A172 (cell line): ENCODE measurements at regions not wholly inside any gene's neighbourhood (a gene's known extent, or its start where the extent isn't known, plus 50 kb on each side); places are given as distances from the start of the nearest gene placed in this dataset.
A peak's percentile ranks its signal among the peaks of the same experiment; 100 is the strongest.

Source experiments
- DNase-seq: peaks from one replicate; pipeline ENCODE4 v3.0.0-alpha.2; 2015; ENCODE audit warnings: low spot score

DNA sequence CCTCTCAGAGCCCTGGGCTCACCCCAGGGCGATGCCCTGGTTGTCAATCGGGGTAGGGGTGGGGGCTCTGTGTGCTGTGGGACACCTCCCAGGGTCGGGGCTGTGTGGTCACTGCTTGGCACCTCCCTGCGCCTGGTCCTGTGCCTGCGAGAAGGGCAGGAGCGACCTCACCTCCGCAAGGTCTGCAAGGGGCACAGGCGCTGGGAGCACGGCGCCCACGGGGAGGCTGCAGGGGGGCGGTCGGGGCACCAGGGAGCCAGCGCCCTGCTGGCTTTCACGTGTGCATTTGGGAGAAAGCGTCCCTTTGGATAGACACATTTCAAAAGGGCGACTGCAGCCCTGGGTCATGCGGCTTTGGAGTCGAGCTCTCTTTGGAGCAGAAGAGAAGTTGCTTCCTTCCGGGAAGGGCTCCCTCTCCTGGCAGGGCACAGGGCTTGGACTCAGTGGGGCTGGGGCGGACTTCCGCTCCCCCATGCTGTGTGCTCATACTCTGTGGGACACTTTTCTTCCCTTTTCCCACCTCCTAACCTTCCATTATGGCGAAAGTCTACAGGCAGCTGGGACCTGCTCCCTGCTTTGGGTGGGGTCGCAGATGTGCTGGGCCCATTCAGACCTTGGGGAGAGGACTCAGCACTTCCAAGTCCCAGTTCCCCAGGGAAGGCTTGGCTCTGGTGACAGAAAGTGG is 52.9 kb upstream of the SLC28A3 start:
- DNase-seq, result no peak

DNA sequence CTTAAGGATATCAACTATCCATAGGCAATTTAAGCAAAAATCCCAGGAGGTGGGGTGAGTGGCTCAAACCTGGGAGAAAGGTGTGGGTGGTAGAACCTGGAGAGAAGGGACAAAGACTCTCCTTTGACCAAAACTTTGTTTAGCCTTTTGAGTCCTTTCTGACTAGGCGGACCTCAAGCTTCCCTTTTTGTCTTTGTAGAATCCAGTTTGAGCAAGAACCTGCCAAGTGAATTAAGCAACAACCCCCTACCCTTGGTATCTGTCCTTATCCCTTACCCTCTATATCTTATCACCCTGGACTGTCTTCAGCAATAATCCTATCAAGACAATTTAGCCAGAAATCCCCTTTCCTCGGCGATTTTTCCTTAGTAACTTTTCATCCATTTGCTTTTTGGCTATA is 53.5 kb upstream of the SLC28A3 start:
- DNase-seq, result no peak

DNA sequence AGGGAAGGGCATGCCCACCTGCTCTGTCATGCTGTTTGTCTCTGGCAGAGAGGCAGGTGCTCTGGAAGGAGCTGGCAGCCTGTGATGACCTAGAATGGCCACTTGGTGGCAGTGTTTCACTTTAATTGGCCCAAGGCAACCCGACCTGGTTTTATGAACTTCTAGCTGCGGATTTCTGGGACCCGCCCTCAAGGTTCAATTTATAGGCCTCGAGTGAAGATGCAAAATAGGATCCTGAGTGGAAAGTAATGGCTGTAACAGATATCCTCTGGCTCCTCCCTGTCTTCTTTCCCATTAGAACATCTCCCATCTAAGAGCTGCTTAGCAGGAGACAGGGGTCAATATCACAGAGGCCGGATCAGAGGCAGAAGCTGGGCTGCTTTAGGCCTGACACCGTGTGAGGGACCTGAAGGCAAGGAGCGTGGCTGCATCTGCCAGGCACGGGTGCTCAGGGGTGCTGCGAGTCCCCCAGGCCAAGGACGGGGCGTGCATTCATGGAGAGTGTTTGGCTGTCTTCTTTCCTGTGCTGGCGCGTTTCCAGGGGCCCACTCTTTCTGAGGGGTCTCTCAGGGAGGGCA is 56.7 kb upstream of the SLC28A3 start:
- peak; percentile 82 for DNase-seq

DNA sequence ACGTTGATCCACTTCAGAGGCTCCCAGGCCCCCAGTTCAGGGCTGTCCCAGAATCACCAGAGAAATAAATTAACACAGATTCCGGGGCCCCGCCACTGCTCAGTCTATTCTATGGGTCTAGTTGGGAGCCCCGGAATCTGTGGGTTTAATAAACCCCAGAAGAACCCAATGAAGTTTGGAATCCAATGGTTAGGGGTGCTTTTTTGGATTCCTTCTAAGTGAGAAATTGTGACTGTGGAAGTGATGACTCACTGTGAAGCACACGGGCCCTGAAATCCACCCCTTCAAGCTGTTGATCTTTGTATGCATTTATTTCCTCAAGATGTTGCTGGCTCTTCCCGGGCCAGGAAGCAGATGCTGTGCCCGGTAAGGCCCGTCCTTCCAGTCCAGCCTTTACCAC is 57.3 kb upstream of the SLC28A3 start:
- DNase-seq, result peak; percentile 56

DNA sequence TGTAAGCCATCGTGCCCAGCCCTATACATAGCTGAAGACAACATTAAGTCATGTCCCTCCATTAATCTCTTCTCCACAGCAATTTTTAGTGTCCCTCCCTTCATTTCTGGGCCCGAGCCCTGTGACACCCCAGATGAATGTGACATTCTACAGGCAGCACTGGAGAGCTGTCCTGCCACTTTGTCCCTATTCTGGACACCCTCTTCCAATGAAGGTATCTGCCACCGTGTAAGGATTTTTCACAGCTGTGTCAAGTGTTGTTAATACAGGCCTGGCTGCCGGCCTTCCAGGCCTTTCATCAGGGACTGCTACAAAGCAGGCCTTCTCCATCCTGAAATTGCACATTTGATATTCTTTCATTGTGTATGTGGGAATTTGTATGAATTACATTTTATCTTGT is 62.0 kb upstream of the SLC28A3 start:
- no peak for DNase-seq

DNA sequence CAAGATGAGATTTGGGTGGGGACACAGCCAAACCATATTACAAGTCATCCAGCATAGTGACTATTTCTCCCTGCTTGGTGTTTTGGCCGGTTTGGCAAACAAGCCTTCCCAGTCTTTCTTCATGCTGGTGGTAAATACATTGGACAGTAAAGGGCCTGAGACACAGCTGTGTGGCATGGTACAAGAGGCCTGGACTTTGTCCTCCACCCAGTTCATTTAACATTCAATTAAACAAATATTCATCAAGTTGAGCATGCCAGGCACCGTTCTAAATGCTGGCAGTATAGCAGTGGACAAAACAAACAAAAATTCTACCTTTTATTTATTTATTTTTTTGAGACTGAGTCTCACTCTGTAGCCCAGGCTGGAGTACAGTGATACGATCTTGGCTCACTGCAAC is 62.7 kb upstream of the SLC28A3 start:
- no peak for DNase-seq

DNA sequence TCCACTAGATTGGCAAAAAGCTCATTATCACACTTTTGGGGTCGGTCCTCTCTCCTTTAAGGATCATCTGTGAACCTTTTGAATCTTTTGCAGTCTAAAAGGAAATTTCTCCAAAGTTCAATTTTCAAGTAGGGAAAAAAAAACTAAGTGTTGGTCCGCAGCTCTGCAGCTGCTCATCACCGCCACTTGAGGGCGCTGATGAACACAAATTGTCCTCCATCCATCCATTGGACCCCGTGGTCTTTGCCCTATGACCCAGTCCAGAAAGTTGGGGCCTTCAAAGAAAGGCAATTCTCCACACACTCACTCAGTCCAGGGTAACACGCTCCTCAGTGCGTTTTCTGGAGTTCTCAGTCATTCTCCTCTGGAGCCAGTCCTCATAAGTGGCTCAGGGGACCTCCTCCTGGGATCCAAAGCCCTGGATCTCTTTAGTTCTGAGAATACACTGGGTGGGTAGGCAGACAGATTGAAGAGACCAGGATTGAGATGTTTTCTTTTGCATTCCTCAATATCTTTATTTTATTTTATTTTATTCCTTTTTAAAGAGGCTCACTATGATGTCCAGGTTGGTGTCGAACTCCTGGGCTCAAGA is 63.6 kb upstream of the SLC28A3 start:
- no peak for DNase-seq

DNA sequence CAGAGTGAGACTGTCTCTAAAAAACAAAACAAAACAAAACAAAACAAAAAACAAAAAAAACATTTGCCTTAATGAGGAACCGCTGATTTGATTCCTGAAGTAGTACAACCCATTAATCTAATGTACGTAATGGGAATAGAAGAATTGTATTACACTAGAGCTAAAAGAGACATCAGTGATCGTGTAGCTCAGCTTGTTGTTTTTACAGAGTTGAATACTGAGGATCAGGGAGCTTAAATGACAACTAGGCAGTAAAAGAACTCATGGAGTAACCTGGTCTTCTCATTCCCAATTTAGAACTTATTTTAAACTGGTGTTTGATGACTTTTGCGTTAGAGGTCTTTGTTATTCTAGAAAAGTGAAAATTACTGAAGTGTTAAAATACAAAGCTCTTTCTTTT is 65.1 kb upstream of the SLC28A3 start:
- DNase-seq, result no peak

DNA sequence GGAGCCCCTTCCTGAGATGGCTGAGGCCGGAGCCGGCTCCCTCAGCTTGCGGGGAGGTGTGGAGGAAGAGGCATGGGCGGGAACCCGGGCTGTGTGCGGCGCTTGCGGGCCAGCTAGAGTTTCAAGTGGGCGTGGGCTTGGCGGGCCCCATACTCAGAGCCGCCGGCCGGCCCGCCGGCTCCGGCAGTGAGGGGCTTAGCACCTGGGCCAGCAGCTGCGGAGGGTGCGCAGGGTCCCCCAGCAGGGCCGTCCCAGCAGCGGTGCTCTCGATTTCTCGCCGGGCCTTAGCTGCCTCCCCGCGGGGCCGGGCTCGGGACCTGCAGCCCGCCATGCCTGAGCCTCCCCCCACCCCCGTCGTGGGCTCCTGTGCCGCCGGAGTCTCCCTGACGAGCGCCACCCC is 67.9 kb upstream of the SLC28A3 start:
- no peak for DNase-seq

DNA sequence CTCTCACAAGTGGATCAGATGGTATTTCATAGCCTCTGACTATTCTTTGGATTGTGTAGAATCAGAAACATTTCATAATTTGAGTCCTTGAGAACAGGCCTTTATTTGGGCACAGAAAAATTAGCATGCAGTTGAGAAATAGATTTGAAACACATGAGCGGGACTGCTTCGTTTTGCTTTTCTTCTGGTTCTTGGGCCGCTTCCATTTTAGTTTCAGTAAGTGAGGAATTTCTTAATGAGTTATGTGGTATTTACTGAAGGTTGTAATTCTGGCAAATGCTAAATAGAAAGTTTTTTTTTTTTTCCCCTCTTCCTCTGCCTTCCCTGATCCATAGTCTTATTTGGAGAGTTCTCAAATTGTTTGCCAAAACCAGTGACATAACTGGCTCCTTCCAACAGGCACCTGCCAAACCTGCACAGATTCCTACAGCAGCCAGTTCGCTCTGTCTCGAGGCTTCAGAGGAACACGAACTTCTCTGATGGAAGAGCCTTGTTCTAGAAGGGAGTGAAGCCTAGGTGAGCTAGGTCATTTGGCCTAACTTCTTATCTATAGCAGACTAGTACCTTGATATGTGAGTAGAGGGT is 71.2 kb upstream of the SLC28A3 start:
- no peak for DNase-seq

DNA sequence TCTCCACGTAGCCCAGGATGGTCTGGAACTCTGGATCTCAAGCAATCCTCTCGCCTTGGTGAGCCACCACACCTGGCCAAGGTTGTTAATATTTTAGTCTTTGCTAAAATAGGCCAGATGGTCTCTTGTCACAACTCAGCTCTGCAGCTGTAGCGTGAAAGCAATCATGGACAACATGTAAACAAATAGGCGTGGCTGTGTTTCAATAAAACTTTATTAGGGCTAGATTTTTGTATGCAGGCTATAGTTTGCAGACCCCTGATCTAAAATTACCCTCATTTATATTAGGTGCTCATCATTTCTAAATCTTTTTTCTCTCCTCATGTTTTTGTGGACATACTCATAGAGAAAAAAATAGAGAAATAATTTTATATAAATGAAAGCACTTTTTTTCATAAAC is 72.1 kb upstream of the SLC28A3 start:
- no peak for DNase-seq

DNA sequence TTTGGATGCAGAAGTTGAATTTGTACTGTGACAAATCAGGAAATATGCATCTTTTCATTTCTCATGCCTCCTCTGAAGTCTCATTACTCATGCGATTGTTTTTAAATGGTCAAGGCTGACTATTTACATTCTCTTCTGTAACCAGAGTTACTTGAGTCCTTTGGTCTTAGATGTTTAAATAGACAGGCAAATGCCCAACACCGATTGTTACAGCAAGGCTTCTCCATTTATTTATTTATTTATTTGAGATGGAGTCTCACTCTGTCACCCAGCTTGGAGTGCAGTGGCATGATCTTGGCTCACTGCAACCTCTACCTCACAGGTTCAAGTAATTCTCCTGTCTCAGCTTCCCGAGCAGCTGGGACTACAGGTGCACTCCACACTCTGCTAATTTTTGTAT is 72.7 kb upstream of the SLC28A3 start:
- DNase-seq, result no peak

DNA sequence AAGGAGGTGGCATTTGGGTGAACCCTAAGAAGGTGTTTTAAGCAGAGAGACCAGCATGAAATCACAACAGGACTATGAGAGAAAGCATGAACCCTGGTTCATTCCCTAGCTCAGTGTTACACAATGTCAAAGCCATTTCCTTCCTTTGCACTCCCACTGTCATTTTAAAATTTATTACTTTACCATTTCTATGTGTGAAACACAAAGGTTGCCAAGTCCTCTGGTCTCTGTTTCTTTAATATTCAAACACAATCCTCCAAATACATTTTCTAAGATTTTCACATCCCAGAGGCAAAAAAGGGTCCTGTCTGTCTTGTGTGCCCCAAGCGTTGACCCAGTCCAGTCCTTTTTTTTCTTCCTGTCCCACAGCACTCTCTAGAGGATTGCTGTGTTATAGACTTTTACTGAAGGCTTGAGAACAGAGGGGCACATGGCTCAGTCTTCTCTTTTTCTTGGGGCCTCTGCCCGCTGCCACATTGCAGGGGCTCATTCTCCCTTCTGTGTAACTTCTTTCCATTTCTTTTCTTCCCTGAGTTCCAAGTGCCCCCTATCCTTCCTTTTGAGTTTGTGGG is 78.6 kb upstream of the SLC28A3 start:
- no peak for DNase-seq

DNA sequence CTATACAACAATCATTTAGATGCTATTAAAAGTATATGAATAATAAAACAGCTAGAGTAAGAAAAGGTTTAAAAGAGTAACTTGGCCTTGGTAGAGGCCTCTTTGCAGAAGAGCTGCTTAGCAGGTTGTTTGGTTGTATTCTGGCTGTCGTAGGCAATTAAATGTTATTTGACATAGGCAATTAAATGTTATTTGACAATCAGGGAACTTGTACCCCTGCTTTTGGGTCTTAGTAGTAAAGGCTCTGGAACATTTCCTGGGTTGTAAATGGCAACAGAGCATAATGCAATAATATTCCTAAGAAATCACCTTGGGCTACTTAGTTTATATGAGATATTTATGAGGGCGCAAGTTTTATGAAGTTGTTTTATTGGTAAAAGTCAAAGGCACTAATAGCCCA is 84.4 kb upstream of the SLC28A3 start:
- no peak for DNase-seq

DNA sequence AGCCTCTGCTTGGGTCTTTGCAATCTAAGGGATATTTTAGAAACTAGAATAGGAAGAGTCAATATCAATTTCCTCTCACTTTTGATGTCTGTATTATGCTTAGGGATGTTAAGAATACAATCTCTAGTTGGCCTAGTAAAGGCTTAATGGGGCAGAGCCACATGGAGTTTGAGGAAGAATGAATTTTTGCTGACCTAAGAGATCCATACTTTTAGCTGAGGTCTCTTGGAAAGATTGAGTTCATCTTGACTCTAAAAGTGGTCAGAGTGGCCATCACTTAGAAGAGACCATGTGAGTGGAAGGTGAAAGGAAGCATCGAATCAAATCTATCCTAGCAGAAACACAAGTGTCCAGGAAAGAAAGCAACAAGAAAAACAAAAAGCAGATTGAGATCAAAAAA is 92.2 kb upstream of the SLC28A3 start:
- DNase-seq, result no peak

DNA sequence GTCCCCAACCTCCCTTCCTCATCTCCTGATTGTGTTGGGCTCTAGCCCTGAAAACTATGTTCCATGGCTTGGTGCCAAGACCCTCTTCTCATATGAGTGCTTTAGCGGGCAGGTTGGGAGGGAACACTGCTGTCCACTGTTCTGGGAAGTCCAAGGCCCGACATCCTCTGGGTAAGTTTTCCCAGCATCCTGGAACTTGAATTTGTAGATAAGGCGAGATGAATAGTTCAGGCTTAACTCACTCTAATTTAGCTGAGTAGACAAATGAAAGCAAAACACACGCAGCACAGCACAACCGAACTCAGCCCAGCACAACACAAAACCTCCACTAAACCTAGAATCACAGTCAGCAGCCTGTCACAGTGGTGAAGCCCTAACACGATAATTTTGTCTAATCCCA is 95.3 kb upstream of the SLC28A3 start:
- DNase-seq, result no peak

DNA sequence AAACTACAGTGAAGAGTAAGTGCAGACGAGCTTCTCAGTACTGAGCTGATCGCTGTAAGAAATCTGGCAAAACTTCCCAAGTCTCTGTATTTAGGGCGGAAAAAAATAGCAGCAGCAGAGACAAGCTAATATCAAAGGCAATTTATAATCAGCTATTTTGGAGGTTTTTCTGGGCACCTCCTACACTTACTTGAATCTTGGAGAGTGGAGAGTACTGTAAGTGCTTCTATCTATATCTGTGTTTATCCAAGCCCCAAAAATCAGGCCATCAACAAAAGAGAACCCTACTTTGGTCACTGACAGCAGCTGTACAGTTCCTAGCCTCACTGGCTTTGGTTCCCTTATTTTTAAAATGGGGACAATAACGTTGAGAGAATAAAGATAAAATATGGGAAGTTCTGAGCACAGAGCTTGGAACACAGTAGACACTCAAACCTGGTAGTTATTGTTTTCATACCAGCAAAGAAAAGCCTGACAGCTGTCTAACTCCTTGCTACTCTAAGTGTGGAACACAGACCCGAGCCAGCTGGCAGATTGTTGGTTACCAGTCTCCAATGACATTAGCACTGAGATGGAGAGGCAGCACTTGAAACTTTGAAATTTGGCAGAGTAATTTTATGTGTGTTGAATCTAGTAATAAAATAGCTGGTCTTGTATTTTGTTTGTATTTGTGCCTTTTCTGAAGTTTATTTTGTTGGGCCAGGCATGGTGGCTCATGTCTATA is 96.0 kb upstream of the SLC28A3 start:
- DNase-seq, result no peak

DNA sequence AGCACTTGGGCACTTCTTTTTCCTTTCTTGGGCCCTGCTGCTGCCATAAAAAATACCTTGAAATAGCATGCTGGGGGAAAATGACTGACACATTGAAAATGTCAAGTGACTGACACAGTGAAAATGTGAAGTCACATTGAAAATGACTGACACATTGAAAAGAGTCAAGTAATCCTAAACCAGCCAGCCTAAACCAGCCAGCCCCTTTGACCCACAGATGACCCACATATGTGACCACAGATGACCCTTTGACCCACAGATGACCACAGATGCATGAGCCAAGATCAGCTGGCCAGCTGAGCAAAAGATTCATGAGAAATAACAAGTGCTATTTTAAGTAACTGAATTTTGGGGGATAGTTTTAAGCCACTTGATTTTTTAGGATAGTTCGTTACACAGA is 97.8 kb upstream of the SLC28A3 start:
- DNase-seq, result no peak

DNA sequence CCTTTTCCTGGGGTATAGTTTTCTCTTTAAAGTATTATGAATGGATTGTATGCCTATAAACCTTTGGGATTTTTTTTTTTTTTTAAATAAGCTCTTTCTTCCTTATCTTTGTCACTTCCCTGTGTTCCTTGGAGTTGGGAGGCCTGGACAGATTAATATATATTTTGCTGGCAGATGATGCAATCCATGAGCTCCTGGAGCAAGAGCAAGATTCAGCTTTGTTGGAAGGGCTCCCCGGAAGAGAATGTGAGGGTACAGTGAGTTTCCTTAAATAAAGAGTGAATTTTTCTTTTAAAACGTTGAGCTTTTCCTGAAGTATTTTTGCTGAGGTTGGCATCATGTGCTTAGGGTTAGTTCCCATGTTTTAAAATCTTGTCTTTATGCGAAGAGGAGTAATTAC is 98.7 kb upstream of the SLC28A3 start:
- no peak for DNase-seq

DNA sequence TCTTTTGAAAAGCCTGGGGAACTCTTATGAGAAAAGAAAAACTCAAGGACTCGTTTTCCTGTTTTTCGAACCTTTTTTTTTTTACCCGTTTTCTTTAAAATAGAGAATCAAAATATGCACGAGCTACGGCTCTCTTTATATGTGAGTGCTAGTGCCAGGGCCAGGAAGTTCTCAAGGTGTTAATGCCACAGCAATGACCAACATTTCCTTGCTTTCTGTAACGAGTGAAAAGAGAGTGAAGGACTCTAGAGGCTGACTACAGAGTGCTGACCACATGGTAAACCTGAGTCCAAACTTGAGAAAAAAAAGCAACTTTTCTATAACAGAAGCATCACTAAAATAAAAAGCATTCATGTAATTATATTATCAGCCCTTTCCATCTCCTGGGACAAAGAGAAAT is 102.2 kb upstream of the SLC28A3 start:
- no peak for DNase-seq

DNA sequence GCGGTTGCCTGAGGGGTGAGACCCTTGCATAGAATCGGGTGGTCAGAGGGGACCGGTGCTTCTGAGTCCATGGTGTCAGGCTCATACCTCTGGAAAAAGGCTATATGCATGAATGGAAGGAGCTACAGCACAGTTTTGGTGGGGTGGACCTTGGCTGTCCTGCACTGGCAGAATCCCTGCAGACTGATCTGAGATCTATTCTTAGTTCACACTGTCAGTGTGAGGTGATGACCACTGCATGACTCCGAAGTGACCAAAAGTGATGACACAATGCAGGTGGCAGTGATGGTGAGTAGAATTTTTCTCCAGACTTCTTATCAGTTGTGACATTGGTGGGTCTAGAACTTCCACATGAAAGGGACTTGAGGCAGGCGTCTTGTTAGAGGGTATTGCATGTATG is 105.2 kb upstream of the SLC28A3 start:
- DNase-seq, result no peak

DNA sequence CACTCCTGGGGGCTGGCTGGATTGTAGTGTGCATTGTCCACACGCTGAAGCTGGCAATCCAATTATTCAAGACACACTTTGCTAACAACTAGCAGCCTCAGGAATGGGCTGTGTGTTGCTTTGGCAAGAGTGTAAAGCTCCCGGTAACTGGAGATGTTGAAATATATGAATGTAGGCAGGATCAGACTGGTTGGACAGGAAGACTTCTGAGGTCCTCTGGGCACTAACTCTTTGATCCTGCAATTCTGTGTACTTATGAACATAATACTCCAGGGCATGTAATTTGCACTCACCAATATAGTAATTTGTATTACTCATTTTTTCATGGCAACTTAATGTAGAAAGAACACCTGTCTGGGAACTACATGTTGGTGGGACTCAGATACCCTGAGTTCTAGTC is 106.7 kb upstream of the SLC28A3 start:
- no peak for DNase-seq
